Neural crest cell (in vitro differentiated cells): ENCODE measurements at regions not wholly inside any gene's neighbourhood (a gene's known extent, or its start where the extent isn't known, plus 50 kb on each side); places are given as distances from the start of the nearest gene placed in this dataset.

Experiments
- DNase-seq: peaks from one replicate; pipeline ENCODE4 v3.0.0; 2021; ENCODE audit warnings: low read depth, mixed read lengths, low spot score
- H3K27ac Mint-ChIP-seq: one replicate; pipeline ENCODE4 v1.8.0; 2021; ENCODE audit warnings: mild to moderate bottlenecking, mixed read lengths; ENCODE audit not compliant: unreplicated experiment
- H3K27me3 Mint-ChIP-seq: 2 replicates; pipeline ENCODE4 v1.8.0; 2021; ENCODE audit warnings: low read depth, mild to moderate bottlenecking, mixed read lengths
- H3K36me3 Mint-ChIP-seq: 2 replicates; pipeline ENCODE4 v1.8.0; 2021; ENCODE audit warnings: low read depth, mild to moderate bottlenecking, mixed read lengths
- H3K4me1 Mint-ChIP-seq: 2 replicates; pipeline ENCODE4 v1.8.0; 2021; ENCODE audit warnings: mixed read lengths
- H3K4me3 Mint-ChIP-seq: one replicate; pipeline ENCODE4 v1.8.0; 2021; ENCODE audit warnings: mild to moderate bottlenecking, mixed read lengths
- H3K9me3 Mint-ChIP-seq: 2 replicates; pipeline ENCODE4 v1.8.0; 2021; ENCODE audit warnings: mixed read lengths
- TF ChIP-seq, protein P1 (sequence below): fragments of 200-600 bp; sonication (generic); conservative IDR thresholded peaks from 2 replicates; pipeline ENCODE4 v1.5.0; 2021; ENCODE audit warnings: antibody characterized with exemption, mild to moderate bottlenecking

GRCh38 chr12:124660851-124661250 lies 93.4 kb upstream of the NCOR2 start:
- Mint-ChIP-seq H3K4me3 (peak overlapping the region; percentile 16), H3K9me3 (no peaks in the 10 kb centered on the region), H3K4me1 (peaks cover 62% of the 10 kb centered on the region), H3K36me3 (peaks cover 6% of the 10 kb centered on the region), H3K27me3 (peaks cover 75% of the 10 kb centered on the region), H3K27ac (no peak overlapping the region)
- DNase-seq: no peak
- TF ChIP-seq, protein P1, sequence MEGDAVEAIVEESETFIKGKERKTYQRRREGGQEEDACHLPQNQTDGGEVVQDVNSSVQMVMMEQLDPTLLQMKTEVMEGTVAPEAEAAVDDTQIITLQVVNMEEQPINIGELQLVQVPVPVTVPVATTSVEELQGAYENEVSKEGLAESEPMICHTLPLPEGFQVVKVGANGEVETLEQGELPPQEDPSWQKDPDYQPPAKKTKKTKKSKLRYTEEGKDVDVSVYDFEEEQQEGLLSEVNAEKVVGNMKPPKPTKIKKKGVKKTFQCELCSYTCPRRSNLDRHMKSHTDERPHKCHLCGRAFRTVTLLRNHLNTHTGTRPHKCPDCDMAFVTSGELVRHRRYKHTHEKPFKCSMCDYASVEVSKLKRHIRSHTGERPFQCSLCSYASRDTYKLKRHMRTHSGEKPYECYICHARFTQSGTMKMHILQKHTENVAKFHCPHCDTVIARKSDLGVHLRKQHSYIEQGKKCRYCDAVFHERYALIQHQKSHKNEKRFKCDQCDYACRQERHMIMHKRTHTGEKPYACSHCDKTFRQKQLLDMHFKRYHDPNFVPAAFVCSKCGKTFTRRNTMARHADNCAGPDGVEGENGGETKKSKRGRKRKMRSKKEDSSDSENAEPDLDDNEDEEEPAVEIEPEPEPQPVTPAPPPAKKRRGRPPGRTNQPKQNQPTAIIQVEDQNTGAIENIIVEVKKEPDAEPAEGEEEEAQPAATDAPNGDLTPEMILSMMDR: no peak

- H3K4me1 Mint-ChIP-seq: peaks cover 57% of the 10 kb centered on the region
- no peak overlapping the region for H3K4me3 Mint-ChIP-seq
These were observed 91.5 kb upstream of the NCOR2 start for GRCh38 chr12:124658806-124659402.

DNA sequence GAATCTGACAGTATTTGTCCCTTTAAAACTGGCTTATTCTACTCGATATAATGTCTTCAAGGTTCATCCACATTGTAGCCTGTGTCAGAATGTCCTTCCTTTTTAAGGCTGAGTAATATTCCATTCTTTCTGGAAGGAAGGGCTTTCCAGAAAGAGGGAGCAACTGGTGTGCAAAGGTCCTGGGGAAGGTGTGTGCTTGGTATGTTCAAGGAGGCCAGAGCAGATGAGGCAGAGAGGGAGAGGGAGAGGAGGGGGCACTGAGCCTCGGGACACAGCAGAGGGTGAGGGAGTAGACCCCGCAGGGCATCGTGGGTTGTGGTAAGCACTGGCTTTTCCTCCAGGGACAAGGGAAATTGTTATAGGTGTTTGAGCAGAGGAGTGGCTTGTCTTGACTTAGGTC lies 90.9 kb upstream of the NCOR2 start:
- Mint-ChIP-seq H3K27ac (no peak overlapping the region), H3K36me3 (no peaks in the 10 kb centered on the region), H3K9me3 (no peaks in the 10 kb centered on the region), H3K4me3 (no peak overlapping the region), H3K4me1 (peaks cover 54% of the 10 kb centered on the region), H3K27me3 (peaks cover 84% of the 10 kb centered on the region)
- TF ChIP-seq, protein P1: no peak
- no peak for DNase-seq

More at GRCh38 chr12:124658806-124659402, 91.5 kb upstream of the NCOR2 start:
- TF ChIP-seq, protein P1: no peak
- DNase-seq: no peak
- H3K36me3 Mint-ChIP-seq: no peaks in the 10 kb centered on the region
- no peaks in the 10 kb centered on the region for H3K9me3 Mint-ChIP-seq
- peaks cover 83% of the 10 kb centered on the region for H3K27me3 Mint-ChIP-seq
- H3K27ac Mint-ChIP-seq: no peak overlapping the region

DNA sequence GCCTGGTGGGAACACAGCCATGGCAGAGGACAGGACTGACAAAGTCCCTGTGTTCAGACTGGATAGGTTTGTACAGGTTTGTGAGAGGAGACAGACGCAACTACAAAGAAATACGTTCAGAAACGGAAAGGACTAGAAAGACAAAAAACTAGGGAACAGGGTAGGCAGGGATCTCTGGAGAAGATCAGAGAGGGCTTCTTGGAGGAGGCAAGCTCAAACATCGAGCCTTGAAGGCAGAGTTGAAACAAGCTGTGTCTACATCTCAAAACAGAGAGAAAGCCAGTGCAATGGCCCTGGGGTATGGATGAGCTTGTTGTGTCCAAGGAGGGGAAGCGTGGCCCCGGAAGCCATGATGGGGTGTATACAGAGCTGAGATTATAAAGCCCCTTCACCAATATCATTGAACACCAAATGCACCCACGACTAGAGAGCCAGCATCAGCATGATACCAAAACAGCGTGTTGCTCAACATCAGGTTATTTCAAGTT lies 89.6 kb upstream of the NCOR2 start:
- TF ChIP-seq, protein P1: no peak

DNA sequence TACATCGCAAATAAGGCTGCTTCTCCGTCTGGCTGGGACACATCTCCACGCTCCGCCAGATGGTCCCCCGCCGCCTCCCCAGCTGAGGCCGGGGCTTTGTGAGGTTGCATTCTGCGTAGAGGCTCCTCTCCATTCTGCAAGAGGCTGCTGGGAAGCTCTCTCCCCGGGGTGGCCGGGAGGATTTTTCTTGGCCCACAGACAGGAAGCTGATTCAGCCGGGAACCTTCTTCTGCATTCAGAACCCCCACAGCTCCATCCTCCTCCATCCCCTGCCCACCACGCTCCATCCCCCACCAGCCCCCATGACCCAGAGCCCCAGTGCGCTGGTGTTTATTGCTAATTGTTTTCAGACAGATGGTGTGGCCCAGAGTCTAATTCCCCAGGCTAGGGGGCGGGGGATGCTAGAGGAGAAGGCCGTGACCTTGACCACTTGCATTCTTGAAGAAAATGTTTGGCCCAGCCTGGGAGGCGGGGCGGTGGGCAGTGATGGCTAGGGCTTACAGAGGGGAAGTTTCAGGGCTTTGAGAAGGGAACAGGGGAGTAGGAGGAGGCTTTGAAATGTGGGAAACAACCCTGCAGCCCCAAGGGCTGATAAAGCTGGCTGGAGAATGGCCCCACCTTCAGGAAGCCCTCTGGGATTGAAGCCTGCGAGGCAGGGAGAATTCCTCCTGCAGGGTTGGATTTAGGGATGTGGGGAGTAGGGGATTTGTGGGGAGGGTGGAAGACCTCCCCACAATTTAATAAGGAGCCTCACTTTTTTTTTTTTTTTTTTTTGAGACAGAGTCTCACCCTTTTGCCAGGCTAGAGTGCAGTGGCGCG lies 88.5 kb upstream of the NCOR2 start:
- H3K4me3 Mint-ChIP-seq: peak overlapping the region; percentile 44
- peak; percentile 63 for DNase-seq
- peaks cover 35% of the 10 kb centered on the region for H3K4me1 Mint-ChIP-seq
- TF ChIP-seq, protein P1: no peak
- H3K36me3 Mint-ChIP-seq: no peaks in the 10 kb centered on the region
- no peaks in the 10 kb centered on the region for H3K9me3 Mint-ChIP-seq
- H3K27me3 Mint-ChIP-seq: peaks cover 70% of the 10 kb centered on the region
- H3K27ac Mint-ChIP-seq: peak overlapping the region; percentile 2

More for the DNA sequence above, 89.6 kb upstream of the NCOR2 start:
- Mint-ChIP-seq H3K9me3 (no peaks in the 10 kb centered on the region), H3K36me3 (no peaks in the 10 kb centered on the region), H3K27ac (no peak overlapping the region), H3K4me3 (no peak overlapping the region), H3K4me1 (peaks cover 42% of the 10 kb centered on the region), H3K27me3 (peaks cover 81% of the 10 kb centered on the region)
- DNase-seq: no peak
